Mesendoderm (in vitro differentiated cells): ENCODE measurements at regions not wholly inside any gene's neighbourhood (a gene's known extent, or its start where the extent isn't known, plus 50 kb on each side); places are given as distances from the start of the nearest gene placed in this dataset.
"Not testable (repeated sequence)": the region's sequence is repeated elsewhere in the genome, so short reads cannot be mapped to it uniquely, and the experiment has no call there.

ENCODE experiments used
- DNase-seq: peaks from one replicate; pipeline ENCODE4 v3.0.0; 2013
- H2AK5ac ChIP-seq: 2 replicates; pipeline ENCODE4 v1.6.1; 2013; ENCODE audit warnings: low read length, inconsistent platforms
- H2BK120ac ChIP-seq: 2 replicates; pipeline ENCODE4 v1.6.1; 2013; ENCODE audit warnings: low read depth, mild to moderate bottlenecking, low read length, moderate library complexity, mixed read lengths
- H2BK15ac ChIP-seq: replicated peaks from 2 replicates; pipeline ENCODE4 v1.6.1; 2013; ENCODE audit warnings: low read depth, mild to moderate bottlenecking, moderate library complexity
- H2BK5ac ChIP-seq: 2 replicates; pipeline ENCODE4 v1.6.1; 2013; ENCODE audit warnings: low read length, inconsistent platforms
- H3K18ac ChIP-seq: 2 replicates; pipeline ENCODE4 v1.6.1; 2013; ENCODE audit warnings: mild to moderate bottlenecking, low read length, mixed read lengths
- H3K23ac ChIP-seq: one replicate; pipeline ENCODE4 v1.6.1; 2013; ENCODE audit warnings: low read length
- H3K27ac ChIP-seq: 2 replicates; pipeline ENCODE4 v1.5.1; 2013; ENCODE audit warnings: low read depth, mild to moderate bottlenecking, inconsistent platforms, low read length, moderate library complexity
- H3K27me3 ChIP-seq: 2 replicates; pipeline ENCODE4 v1.6.1; 2013; ENCODE audit warnings: low read length, control low read depth, mild to moderate bottlenecking, inconsistent platforms; ENCODE audit not compliant: insufficient read depth, poor library complexity
- H3K36me3 ChIP-seq: 2 replicates; pipeline ENCODE4 v1.6.1; 2013; ENCODE audit warnings: low read length, inconsistent platforms; ENCODE audit not compliant: control insufficient read depth, insufficient read depth
- H3K4ac ChIP-seq: one replicate; pipeline ENCODE4 v1.6.1; 2013; ENCODE audit warnings: low read depth, mild to moderate bottlenecking, low read length, moderate library complexity
- H3K4me1 ChIP-seq: 2 replicates; pipeline ENCODE4 v1.6.1; 2013; ENCODE audit warnings: low read depth, low read length, inconsistent platforms; ENCODE audit not compliant: control insufficient read depth
- H3K4me2 ChIP-seq: 2 replicates; pipeline ENCODE4 v1.6.1; 2013; ENCODE audit warnings: low read length
- H3K4me3 ChIP-seq: 2 replicates; pipeline ENCODE4 v1.5.1; 2013; ENCODE audit warnings: mild to moderate bottlenecking, low read length
- H3K56ac ChIP-seq: one replicate; pipeline ENCODE4 v1.6.1; 2013; ENCODE audit warnings: low read length
- H3K79me1 ChIP-seq: 2 replicates; pipeline ENCODE4 v1.6.1; 2013; ENCODE audit warnings: low read length, inconsistent platforms
- H3K79me2 ChIP-seq: 2 replicates; pipeline ENCODE4 v1.6.1; 2013; ENCODE audit warnings: mild to moderate bottlenecking, low read length; ENCODE audit not compliant: control insufficient read depth, insufficient read depth
- H3K9ac ChIP-seq: 2 replicates; pipeline ENCODE4 v1.6.1; 2013; ENCODE audit warnings: low read length, inconsistent platforms
- H4K5ac ChIP-seq: one replicate; pipeline ENCODE4 v1.6.1; 2013; ENCODE audit warnings: low read length
- H4K8ac ChIP-seq: one replicate; pipeline ENCODE4 v1.6.1; 2013; ENCODE audit warnings: low read depth, mild to moderate bottlenecking, control low read depth, low read length, moderate library complexity
- WGBS: extraction: QIAGEN DNeasy Blood & Tissue Kit; methylation state at CpG from one replicate; pipeline ENCODE4 v1.1.7; 2013; ENCODE audit warnings: low lambda C conversion rate, missing lambda C conversion rate; ENCODE audit not compliant: insufficient coverage; ENCODE audit errors: extremely low coverage; 5-methylcytosine and 5-hydroxymethylcytosine counted together

- H2AK5ac ChIP-seq, H3K4me1 ChIP-seq, H2BK5ac ChIP-seq, H4K8ac ChIP-seq, H3K23ac ChIP-seq, H3K27ac ChIP-seq, H3K4ac ChIP-seq, H3K36me3 ChIP-seq, H4K5ac ChIP-seq, H3K56ac ChIP-seq, H3K79me2 ChIP-seq, H3K9ac ChIP-seq, H3K18ac ChIP-seq, H3K4me2 ChIP-seq, H2BK15ac ChIP-seq, H3K27me3 ChIP-seq, DNase-seq, H3K4me3 ChIP-seq, H2BK120ac ChIP-seq, H3K79me1 ChIP-seq: not testable (repeated sequence)
- WGBS, result no CpG with 5 or more reads among the region's 11 CpGs
Measured at GRCh38 chr10:27354643-27355270, 114.2 kb upstream of the ACBD5 start.

GRCh38 chr10:27354100-27354499, 113.5 kb upstream of the ACBD5 start:
- H3K4me2 ChIP-seq, H3K79me2 ChIP-seq, H3K56ac ChIP-seq, H3K4me1 ChIP-seq, H3K4me3 ChIP-seq, H4K5ac ChIP-seq, H3K27me3 ChIP-seq, H3K36me3 ChIP-seq, H2AK5ac ChIP-seq, H2BK15ac ChIP-seq, H3K27ac ChIP-seq, H3K79me1 ChIP-seq, DNase-seq, H3K23ac ChIP-seq, H3K18ac ChIP-seq, H3K4ac ChIP-seq, H2BK120ac ChIP-seq, H2BK5ac ChIP-seq, H4K8ac ChIP-seq, H3K9ac ChIP-seq: not testable (repeated sequence)
- no CpG with 5 or more reads among the region's 5 CpGs for WGBS

- WGBS, result no CpG with 5 or more reads among the region's 20 CpGs
- Histone ChIP-seq H3K56ac (no peak overlapping the region), H3K36me3 (no peaks in the 10 kb centered on the region), H2BK5ac (no peak overlapping the region), H2AK5ac (no peak overlapping the region), H3K79me1 (no peaks in the 10 kb centered on the region), H3K79me2 (no peaks in the 10 kb centered on the region), H3K27ac (no peak overlapping the region), H2BK120ac (no peak overlapping the region), H4K5ac (no peak overlapping the region), H3K4me1 (no peaks in the 10 kb centered on the region), H4K8ac (no peak overlapping the region), H3K23ac (no peak overlapping the region), H3K27me3 (no peaks in the 10 kb centered on the region), H2BK15ac (no peak overlapping the region), H3K18ac (no peak overlapping the region), H3K9ac (no peak overlapping the region), H3K4me2 (no peak overlapping the region), H3K4me3 (no peak overlapping the region), H3K4ac (no peak overlapping the region)
- no peak for DNase-seq
Measured at GRCh38 chr10:27349987-27350386, 109.4 kb upstream of the ACBD5 start.

GRCh38 chr10:27347827-27348207, 107.2 kb upstream of the ACBD5 start:
- not testable (repeated sequence) for H4K8ac ChIP-seq, H2AK5ac ChIP-seq, H3K27me3 ChIP-seq, H3K27ac ChIP-seq, H3K4me3 ChIP-seq, H3K36me3 ChIP-seq, H3K79me2 ChIP-seq, DNase-seq, H2BK5ac ChIP-seq, H3K56ac ChIP-seq, H4K5ac ChIP-seq, H3K23ac ChIP-seq, H3K79me1 ChIP-seq, H2BK120ac ChIP-seq, H3K4me1 ChIP-seq, H3K9ac ChIP-seq, H3K4ac ChIP-seq, H3K4me2 ChIP-seq, H2BK15ac ChIP-seq, H3K18ac ChIP-seq
- no CpG with 5 or more reads among the region's 4 CpGs for WGBS

GRCh38 chr10:27345455-27345920, 104.9 kb upstream of the ACBD5 start:
- DNase-seq, result no peak
- H2BK120ac ChIP-seq, result no peak overlapping the region
- H3K9ac ChIP-seq, result no peak overlapping the region
- H4K8ac ChIP-seq, result no peak overlapping the region
- H2AK5ac ChIP-seq, result no peak overlapping the region
- H3K27ac ChIP-seq, result no peak overlapping the region
- H3K79me2 ChIP-seq, result no peaks in the 10 kb centered on the region
- H3K36me3 ChIP-seq, result no peaks in the 10 kb centered on the region
- WGBS, result no CpG with 5 or more reads among the region's 4 CpGs
- no peak overlapping the region for H3K4me3 ChIP-seq
- H2BK15ac ChIP-seq, result no peak overlapping the region
- no peak overlapping the region for H2BK5ac ChIP-seq
- H3K4me1 ChIP-seq, result no peaks in the 10 kb centered on the region
- H4K5ac ChIP-seq, result no peak overlapping the region
- H3K27me3 ChIP-seq, result no peaks in the 10 kb centered on the region
- H3K23ac ChIP-seq, result no peak overlapping the region
- no peak overlapping the region for H3K4ac ChIP-seq
- H3K18ac ChIP-seq, result no peak overlapping the region
- H3K56ac ChIP-seq, result no peak overlapping the region
- no peaks in the 10 kb centered on the region for H3K79me1 ChIP-seq
- no peak overlapping the region for H3K4me2 ChIP-seq
